AG09309 (cell line): ENCODE measurements at regions not wholly inside any gene's neighbourhood (a gene's known extent, or its start where the extent isn't known, plus 50 kb on each side); places are given as distances from the start of the nearest gene placed in this dataset.

Experiments used
- DNase-seq: peaks from one replicate; pipeline ENCODE4 v3.0.0-alpha.2; 2010; ENCODE audit warnings: low read depth
- H3K4me3 ChIP-seq: 2 replicates; pipeline ENCODE4 v1.5.1; 2011; ENCODE audit warnings: mild to moderate bottlenecking, low read depth, low read length, moderate library complexity; ENCODE audit not compliant: control insufficient read depth
- CTCF ChIP-seq: IDR thresholded peaks from 2 replicates; pipeline ENCODE4 v1.5.1; 2011; ENCODE audit warnings: mild to moderate bottlenecking, low read depth, low read length, inconsistent platforms; ENCODE audit not compliant: insufficient read depth, control insufficient read depth; ENCODE audit errors: missing control alignments

GRCh38 chr14:86613786-86614185 is 1083.8 kb downstream of the FLRT2 start:
- no peak for DNase-seq
- TF ChIP-seq CTCF = no peak
- H3K4me3 ChIP-seq = no peak overlapping the region

- H3K4me3 ChIP-seq = no peak overlapping the region
- DNase-seq = no peak
- no peak for TF ChIP-seq CTCF
Observed at GRCh38 chr14:86613126-86613525, 1083.2 kb downstream of the FLRT2 start.

DNA sequence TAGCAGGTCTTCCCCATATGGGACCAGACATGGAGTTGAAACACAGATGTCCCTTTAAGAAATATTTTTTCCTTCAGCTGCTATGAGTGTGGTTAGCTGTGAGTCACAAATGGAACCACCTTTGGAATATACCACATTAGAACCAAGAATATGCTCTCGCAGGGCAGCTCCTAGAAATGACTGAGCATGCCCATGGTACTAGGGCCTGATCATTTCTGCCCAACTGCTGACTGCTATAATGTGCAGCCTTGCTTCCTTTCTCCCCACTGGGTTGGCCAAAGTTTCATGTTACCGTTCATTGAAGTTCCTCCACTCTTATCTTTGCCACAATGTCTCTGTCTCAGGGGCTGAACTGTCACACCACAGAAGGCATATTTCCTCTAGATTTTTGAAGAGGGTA is 1074.6 kb downstream of the FLRT2 start:
- no peak overlapping the region for H3K4me3 ChIP-seq
- no peak for DNase-seq
- no peak for TF ChIP-seq CTCF

DNA sequence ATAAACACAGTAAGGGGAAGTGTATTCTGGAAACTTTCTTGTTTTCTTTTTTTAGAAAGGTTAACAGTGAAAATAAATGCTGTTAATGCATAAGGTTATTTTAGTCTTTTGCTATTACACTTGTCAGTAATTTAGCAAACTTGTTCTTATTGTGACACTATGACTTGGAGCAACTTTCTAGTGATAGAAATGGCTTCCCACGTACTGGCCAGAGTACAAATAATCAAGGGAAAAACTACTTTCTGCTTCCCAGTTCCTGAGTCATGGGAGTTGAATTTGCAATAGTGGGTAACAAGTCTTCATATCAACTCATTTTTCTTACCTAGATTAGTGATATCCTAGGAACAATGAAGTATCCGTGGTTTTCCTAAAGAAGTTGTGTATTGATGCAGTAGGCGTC is 1072.3 kb downstream of the FLRT2 start:
- TF ChIP-seq CTCF = no peak
- DNase-seq = no peak
- H3K4me3 ChIP-seq = no peak overlapping the region

- H3K4me3 ChIP-seq = no peak overlapping the region
- no peak for DNase-seq
- no peak for TF ChIP-seq CTCF
Observed at GRCh38 chr14:86601813-86602212, 1071.9 kb downstream of the FLRT2 start.

- DNase-seq = no peak
- H3K4me3 ChIP-seq = no peak overlapping the region
- no peak for TF ChIP-seq CTCF
Observed at GRCh38 chr14:86597279-86597678, 1067.3 kb downstream of the FLRT2 start.

DNA sequence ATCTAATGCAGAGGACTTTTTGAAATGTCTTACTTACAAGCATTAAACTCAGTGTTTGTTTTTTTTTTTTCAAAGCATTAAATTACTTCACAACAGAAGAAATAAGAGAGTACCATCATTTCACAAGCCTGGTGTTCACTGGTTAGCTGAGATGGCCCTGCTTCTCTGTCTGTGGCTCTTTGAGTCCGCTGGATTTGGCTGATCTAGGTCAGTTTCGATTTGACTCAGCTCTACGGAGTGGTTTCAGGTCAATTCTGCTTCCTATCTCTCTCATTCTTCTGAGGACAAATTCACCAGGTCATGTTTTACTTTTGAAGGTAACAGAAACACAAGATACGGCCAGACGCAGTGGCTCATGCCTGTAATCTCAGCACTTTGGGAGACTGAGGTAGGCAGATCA is 1066.1 kb downstream of the FLRT2 start:
- H3K4me3 ChIP-seq = no peak overlapping the region
- no peak for TF ChIP-seq CTCF
- no peak for DNase-seq
